Small intestine (tissue), 7 donors: ENCODE measurements at regions not wholly inside any gene's neighbourhood (a gene's known extent, or its start where the extent isn't known, plus 50 kb on each side); places are given as distances from the start of the nearest gene placed in this dataset.

Experiments used
- DNase-seq, 2 donors: peaks; one replicate each; pipeline versions ENCODE4 v3.0.0 to v3.0.0-alpha.2; 2013
- FAIRE-seq: peaks from 2 replicates; lab custom pipeline; 2012; peaks lifted over from hg19 to GRCh38; lab: Jason Lieb, UNC
- H3K27ac ChIP-seq, 3 donors: one replicate each; pipeline ENCODE4 v1.5.1; 2013; ENCODE audit warnings: low read length in 2 of 3, mild to moderate bottlenecking in 2 of 3, control low read depth in 1 of 3, inconsistent platforms in 1 of 3, low read depth in 1 of 3, moderate library complexity in 1 of 3
- H3K27me3 ChIP-seq, 3 donors: one replicate each; pipeline ENCODE4 v1.6.1; 2013; ENCODE audit warnings: low read length in 3 of 3, inconsistent platforms in 1 of 3; ENCODE audit not compliant: control insufficient read depth in 3 of 3, insufficient read depth in 3 of 3
- H3K36me3 ChIP-seq, 3 donors: one replicate each; pipeline ENCODE4 v1.6.1; 2013; ENCODE audit warnings: low read length in 3 of 3, inconsistent platforms in 1 of 3, low read depth in 1 of 3, mild to moderate bottlenecking in 1 of 3, moderate library complexity in 1 of 3; ENCODE audit not compliant: control insufficient read depth in 3 of 3, insufficient read depth in 2 of 3
- H3K4me1 ChIP-seq, 3 donors: one replicate each; pipeline ENCODE4 v1.6.1; 2013; ENCODE audit warnings: low read length in 2 of 3, inconsistent platforms in 1 of 3, low read depth in 1 of 3, mild to moderate bottlenecking in 1 of 3, moderate library complexity in 1 of 3; ENCODE audit not compliant: control insufficient read depth in 3 of 3, insufficient read depth in 2 of 3
- H3K4me3 ChIP-seq, 3 donors: one replicate each; pipeline ENCODE4 v1.5.1; 2013; ENCODE audit warnings: low read length in 3 of 3, control low read depth in 1 of 3, inconsistent platforms in 1 of 3, low read depth in 1 of 3, mild to moderate bottlenecking in 1 of 3, moderate library complexity in 1 of 3
- H3K9me3 ChIP-seq, 2 donors: one replicate each; pipeline ENCODE4 v1.6.1; 2013; ENCODE audit warnings: low read depth in 1 of 2, low read length in 1 of 2; ENCODE audit not compliant: control insufficient read depth in 2 of 2, insufficient read depth in 1 of 2
- WGBS, 3 donors: extraction: QIAGEN DNeasy Blood & Tissue Kit; methylation state at CpG; one replicate each; pipeline ENCODE4 v1.1.7; 2013; 5-methylcytosine and 5-hydroxymethylcytosine counted together
- donor health status: healthy with polysubstance abuse.
- donor health status: control.
- donor health status: control.
- donor health status: Bipolar disorder and iron deficiency.
- donor health status: healthy.

DNA sequence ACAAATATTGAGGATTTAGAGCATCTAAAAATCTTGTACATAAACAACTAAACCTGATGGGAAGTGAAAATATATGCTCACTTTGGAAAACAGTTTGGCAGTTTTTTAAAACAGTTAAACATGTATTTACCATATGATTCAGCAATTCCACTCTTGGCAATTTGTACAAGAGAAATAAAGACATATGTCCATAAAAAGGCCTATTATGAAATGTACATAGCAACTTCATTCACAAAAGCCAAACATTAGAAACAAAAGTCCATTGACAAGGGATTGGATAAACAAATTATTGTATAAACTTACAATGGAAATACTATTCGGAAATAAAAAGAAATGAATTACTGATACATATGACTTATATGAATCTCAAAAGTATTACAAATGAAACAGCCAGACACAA is 196.2 kb upstream of the SLC24A2 start:
- H3K4me1 ChIP-seq: no peaks in the 10 kb centered on the region
- no peak overlapping the region for H3K4me3 ChIP-seq
- no peaks in the 10 kb centered on the region for H3K36me3 ChIP-seq
- no peak overlapping the region for H3K27ac ChIP-seq
- WGBS, 3 donors: 86 to 93% (median 87%) methylated on average over 1 of the region's 1 CpG
- H3K9me3 ChIP-seq: no peaks in the 10 kb centered on the region
- FAIRE-seq (no peak), DNase-seq (no peak)
- no peaks in the 10 kb centered on the region for H3K27me3 ChIP-seq

DNA sequence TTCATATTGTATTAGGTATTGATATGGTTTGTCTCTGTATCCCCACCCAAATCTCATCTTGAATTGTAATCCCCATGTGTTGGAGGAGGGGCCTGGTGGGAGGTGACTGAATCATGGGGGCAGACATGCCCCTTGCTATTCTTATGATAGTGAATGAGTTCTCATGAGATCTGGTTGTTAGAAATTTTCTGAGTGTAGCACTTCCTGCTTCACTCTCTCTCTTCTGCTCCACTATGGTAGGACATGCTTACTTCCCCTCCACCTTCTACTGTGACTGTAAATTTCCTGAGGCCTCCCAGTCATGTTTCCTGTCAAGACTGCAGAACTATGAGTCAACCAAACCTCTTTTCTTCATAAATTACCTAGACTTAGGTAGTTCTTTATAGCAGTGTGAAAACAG is 187.4 kb upstream of the SLC24A2 start:
- FAIRE-seq (no peak), DNase-seq (no peak)
- no peaks in the 10 kb centered on the region for H3K27me3 ChIP-seq
- H3K4me3 ChIP-seq: no peak overlapping the region
- no peaks in the 10 kb centered on the region for H3K4me1 ChIP-seq
- no peaks in the 10 kb centered on the region for H3K9me3 ChIP-seq
- no peaks in the 10 kb centered on the region for H3K36me3 ChIP-seq
- no peak overlapping the region for H3K27ac ChIP-seq

DNA sequence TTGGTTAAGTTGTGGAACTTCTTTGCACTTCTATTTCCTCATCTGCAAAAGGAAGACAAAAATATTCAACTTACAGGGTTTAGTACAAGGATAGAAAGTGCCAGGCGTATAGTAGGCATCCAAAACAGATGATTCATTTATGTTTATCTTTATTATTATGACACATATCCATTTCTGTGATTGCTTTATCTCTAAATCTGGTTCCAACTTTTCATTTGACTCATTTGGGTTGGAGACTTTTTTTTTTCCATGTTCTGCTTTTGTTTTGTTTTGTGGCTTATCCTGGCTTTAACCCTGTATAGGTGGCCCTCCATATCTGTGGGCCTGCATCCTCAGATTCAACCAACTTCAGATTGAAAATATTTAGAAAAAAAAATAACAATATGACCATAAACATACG is 186.7 kb upstream of the SLC24A2 start:
- 37 to 67% (median 64%) methylated on average over 2 of the region's 2 CpGs for WGBS, 3 donors
- H3K4me1 ChIP-seq: no peaks in the 10 kb centered on the region
- H3K27me3 ChIP-seq: no peaks in the 10 kb centered on the region
- H3K4me3 ChIP-seq: no peak overlapping the region
- H3K9me3 ChIP-seq: no peaks in the 10 kb centered on the region
- no peak for DNase-seq
- no peaks in the 10 kb centered on the region for H3K36me3 ChIP-seq
- FAIRE-seq: no peak
- H3K27ac ChIP-seq: no peak overlapping the region

DNA sequence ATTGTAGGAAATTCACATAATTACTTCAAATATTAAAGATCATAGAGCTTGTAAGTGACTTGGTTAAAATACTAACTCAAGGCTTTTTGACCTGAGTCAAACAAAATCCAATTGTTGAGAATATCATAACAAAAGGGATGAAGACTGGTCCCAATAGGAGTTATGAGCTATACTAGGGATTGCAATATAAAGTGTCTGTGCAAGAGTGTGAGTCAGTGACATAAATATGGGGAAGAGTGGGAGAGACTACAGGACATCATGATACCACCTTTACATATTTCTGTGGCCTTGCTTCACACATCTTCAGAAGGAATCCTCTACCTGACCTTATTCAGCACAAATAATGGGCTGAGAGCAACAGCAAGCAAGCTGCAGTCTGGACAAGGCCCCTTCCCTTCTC is 180.9 kb upstream of the SLC24A2 start:
- peaks cover 0 to 2% (median 0%) of the 10 kb centered on the region in 3 donors for H3K27me3 ChIP-seq
- no peaks in the 10 kb centered on the region for H3K4me1 ChIP-seq
- H3K27ac ChIP-seq: no peak overlapping the region
- no peak overlapping the region for H3K4me3 ChIP-seq
- FAIRE-seq (no peak), DNase-seq (no peak)
- H3K36me3 ChIP-seq: no peaks in the 10 kb centered on the region
- H3K9me3 ChIP-seq: peaks cover 0 to 1% of the 10 kb centered on the region in 2 donors

DNA sequence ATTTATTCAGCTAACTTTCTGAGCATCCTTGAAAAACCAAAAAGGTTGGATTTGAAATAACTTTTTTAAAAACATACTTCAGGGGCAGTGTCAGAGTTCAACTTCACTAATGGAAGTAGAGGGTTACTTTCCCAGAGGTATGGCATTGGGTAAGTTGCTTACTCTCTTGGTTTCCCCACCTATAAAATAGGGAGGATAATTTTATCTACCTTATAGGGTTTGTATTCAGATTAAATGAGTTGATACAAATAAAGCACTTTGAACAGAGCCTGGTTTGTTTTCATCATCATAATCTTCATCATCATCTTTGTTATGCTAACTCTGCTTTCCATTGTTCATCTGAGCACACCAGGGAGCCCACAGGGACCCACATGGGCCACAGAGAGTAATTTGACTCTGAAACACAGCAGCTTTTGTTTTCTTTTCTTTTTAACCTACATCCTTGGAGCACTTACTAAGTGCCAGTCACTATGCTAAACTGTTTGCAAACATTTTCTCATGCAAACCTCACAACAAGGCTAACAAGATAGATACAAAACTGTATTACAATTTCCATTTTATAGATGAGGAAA is 179.1 kb upstream of the SLC24A2 start:
- H3K27me3 ChIP-seq: peaks cover 0 to 2% (median 0%) of the 10 kb centered on the region in 3 donors
- H3K36me3 ChIP-seq: no peaks in the 10 kb centered on the region
- DNase-seq (no peak), FAIRE-seq (no peak)
- H3K4me1 ChIP-seq: no peaks in the 10 kb centered on the region
- H3K27ac ChIP-seq: no peak overlapping the region
- no peak overlapping the region for H3K4me3 ChIP-seq
- H3K9me3 ChIP-seq: peaks cover 0 to 4% of the 10 kb centered on the region in 2 donors

DNA sequence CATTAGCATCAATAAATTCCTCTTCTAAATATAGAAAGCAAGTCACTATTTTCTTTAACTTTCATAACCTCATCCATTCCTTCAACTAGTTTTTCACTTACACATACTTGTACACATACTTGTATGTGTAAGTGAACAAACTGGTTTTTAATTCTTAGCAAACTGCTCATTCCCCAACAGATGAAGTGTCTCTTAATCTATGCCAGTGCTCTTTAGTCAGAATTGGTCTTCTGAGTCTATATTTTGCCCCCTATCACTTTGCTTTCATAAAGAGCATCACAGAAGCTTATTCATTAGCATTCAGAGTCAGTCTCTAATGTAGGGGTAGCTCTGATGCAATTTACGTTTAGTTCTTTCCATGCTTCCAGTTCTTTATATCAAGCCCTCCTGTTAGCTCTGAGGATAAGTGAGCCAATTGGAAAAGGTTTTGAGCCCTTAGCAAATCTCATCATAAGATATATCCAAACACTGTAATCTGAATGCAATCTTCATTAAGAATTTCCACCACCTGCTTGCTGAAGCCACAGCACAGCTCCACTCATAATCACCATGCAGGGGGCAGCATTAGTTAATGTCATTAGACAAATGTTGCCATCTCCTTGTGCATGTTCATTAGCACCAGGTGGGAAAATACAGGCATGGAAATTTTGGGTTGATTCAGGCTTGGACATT is 178.5 kb upstream of the SLC24A2 start:
- no peak overlapping the region for H3K4me3 ChIP-seq
- DNase-seq (no peak), FAIRE-seq (no peak)
- peaks cover 0 to 4% of the 10 kb centered on the region in 2 donors for H3K9me3 ChIP-seq
- no peak overlapping the region for H3K27ac ChIP-seq
- no peaks in the 10 kb centered on the region for H3K36me3 ChIP-seq
- WGBS, 3 donors: 69 to 77% (median 70%) methylated on average over 1 of the region's 1 CpG
- no peaks in the 10 kb centered on the region for H3K4me1 ChIP-seq
- peaks cover 0 to 2% (median 0%) of the 10 kb centered on the region in 3 donors for H3K27me3 ChIP-seq

DNA sequence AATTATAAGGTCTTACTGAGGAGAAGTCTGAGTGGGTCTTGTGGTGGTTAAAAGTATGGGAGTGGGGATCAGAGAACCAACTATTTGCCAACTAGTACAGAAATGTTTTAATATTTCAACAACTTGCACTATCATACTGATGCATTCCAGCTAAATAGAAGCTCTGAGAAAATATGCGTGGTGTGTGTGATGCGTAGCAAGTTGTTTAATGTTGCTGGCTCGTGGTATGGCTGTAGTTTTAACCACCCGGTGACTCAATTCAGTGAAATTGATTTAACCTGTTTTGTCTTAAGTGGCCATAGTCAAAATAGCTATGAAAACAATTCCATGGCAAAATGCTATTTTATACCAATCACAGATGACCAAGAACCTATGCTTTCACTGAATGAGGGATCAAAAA is 176.5 kb upstream of the SLC24A2 start:
- Histone ChIP-seq H3K27ac (no peak overlapping the region), H3K27me3 (peaks cover 0 to 2% (median 0%) of the 10 kb centered on the region in 3 donors), H3K4me1 (no peaks in the 10 kb centered on the region), H3K36me3 (no peaks in the 10 kb centered on the region), H3K9me3 (peaks cover 0 to 4% of the 10 kb centered on the region in 2 donors), H3K4me3 (no peak overlapping the region)
- DNase-seq (no peak), FAIRE-seq (no peak)
- 73 to 83% (median 79%) methylated on average over 4 of the region's 4 CpGs for WGBS, 3 donors

DNA sequence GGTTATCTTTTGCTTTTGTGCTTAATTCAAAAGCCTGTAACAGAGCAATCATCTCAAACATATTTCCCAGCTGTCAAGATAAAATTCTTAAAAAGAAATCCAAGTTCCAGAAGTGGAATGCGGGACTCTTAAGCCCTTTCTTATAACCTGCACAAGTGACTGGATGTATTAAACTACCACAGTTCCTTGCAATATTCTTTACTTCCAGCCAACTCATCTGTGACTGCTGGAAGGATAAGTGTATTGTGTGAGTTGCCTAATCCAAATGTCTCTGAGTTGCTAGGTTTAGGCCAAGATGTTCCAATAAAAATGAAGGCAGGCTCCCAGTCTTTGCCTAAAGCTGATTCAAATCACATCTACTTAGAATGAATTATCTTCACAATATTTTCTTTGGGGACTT is 159.2 kb upstream of the SLC24A2 start:
- DNase-seq (no peak), FAIRE-seq (no peak)
- no peaks in the 10 kb centered on the region for H3K4me1 ChIP-seq
- no peaks in the 10 kb centered on the region for H3K36me3 ChIP-seq
- H3K4me3 ChIP-seq: no peak overlapping the region
- H3K27ac ChIP-seq: no peak overlapping the region
- no peaks in the 10 kb centered on the region for H3K9me3 ChIP-seq
- H3K27me3 ChIP-seq: no peaks in the 10 kb centered on the region
- 88 to 97% (median 92%) methylated on average over 1 of the region's 1 CpG for WGBS, 3 donors
